Osteocyte (in vitro differentiated cells): ENCODE measurements at regions not wholly inside any gene's neighbourhood (a gene's known extent, or its start where the extent isn't known, plus 50 kb on each side); places are given as distances from the start of the nearest gene placed in this dataset.
"Not testable (repeated sequence)": the region's sequence is repeated elsewhere in the genome, so short reads cannot be mapped to it uniquely, and the experiment has no call there.

Source experiments
- DNase-seq: peaks from one replicate; pipeline ENCODE4 v3.0.0; 2021; ENCODE audit warnings: mixed read lengths; ENCODE audit not compliant: unreplicated experiment; ENCODE audit errors: extremely low spot score
- H3K27ac Mint-ChIP-seq: one replicate; pipeline ENCODE4 v1.8.0; 2021; ENCODE audit warnings: mild to moderate bottlenecking, mixed read lengths; ENCODE audit not compliant: unreplicated experiment
- H3K27me3 Mint-ChIP-seq: one replicate; pipeline ENCODE4 v1.8.0; 2021; ENCODE audit warnings: mixed read lengths; ENCODE audit not compliant: unreplicated experiment
- H3K36me3 Mint-ChIP-seq: one replicate; pipeline ENCODE4 v1.8.0; 2021; ENCODE audit warnings: mixed read lengths; ENCODE audit not compliant: unreplicated experiment
- H3K4me1 Mint-ChIP-seq: one replicate; pipeline ENCODE4 v1.8.0; 2021; ENCODE audit warnings: mixed read lengths; ENCODE audit not compliant: unreplicated experiment
- H3K4me3 Mint-ChIP-seq: one replicate; pipeline ENCODE4 v1.8.0; 2021; ENCODE audit warnings: mild to moderate bottlenecking, moderate library complexity, mixed read lengths; ENCODE audit not compliant: unreplicated experiment
- H3K9me3 Mint-ChIP-seq: one replicate; pipeline ENCODE4 v1.8.0; 2021; ENCODE audit warnings: mixed read lengths; ENCODE audit not compliant: unreplicated experiment
- CTCF ChIP-seq: fragments of 200-600 bp; sonication (generic); IDR thresholded peaks from 2 replicates; pipeline ENCODE4 v1.5.0; 2021; ENCODE audit warnings: antibody characterized with exemption, mild to moderate bottlenecking, moderate library complexity

- H3K27me3 Mint-ChIP-seq, H3K9me3 Mint-ChIP-seq: not testable (repeated sequence)
- peak overlapping the region; percentile 10 for H3K4me3 Mint-ChIP-seq
Measured at GRCh38 chr1:223991297-223991857, 122.5 kb upstream of the FBXO28 start.

GRCh38 chr1:223961985-223962384, 116.2 kb upstream of the TP53BP2 start:
- not testable (repeated sequence) for DNase-seq

More at GRCh38 chr1:223991297-223991857, 122.5 kb upstream of the FBXO28 start:
- not testable (repeated sequence) for H3K27ac Mint-ChIP-seq, H3K36me3 Mint-ChIP-seq, DNase-seq, H3K4me1 Mint-ChIP-seq

GRCh38 chr1:223952801-223953200, 107.1 kb upstream of the TP53BP2 start:
- H3K4me3 Mint-ChIP-seq, H3K27me3 Mint-ChIP-seq, DNase-seq: not testable (repeated sequence)

More at GRCh38 chr1:223961985-223962384, 116.2 kb upstream of the TP53BP2 start:
- H3K27me3 Mint-ChIP-seq, H3K4me3 Mint-ChIP-seq, H3K27ac Mint-ChIP-seq, H3K4me1 Mint-ChIP-seq, H3K9me3 Mint-ChIP-seq, H3K36me3 Mint-ChIP-seq: not testable (repeated sequence)

GRCh38 chr1:223951551-223951950, 105.8 kb upstream of the TP53BP2 start:
- not testable (repeated sequence) for H3K27ac Mint-ChIP-seq, H3K4me1 Mint-ChIP-seq

More at GRCh38 chr1:223952801-223953200, 107.1 kb upstream of the TP53BP2 start:
- H3K27ac Mint-ChIP-seq, H3K9me3 Mint-ChIP-seq, H3K4me1 Mint-ChIP-seq, H3K36me3 Mint-ChIP-seq: not testable (repeated sequence)

GRCh38 chr1:223949944-223950343, 104.2 kb upstream of the TP53BP2 start:
- not testable (repeated sequence) for H3K4me1 Mint-ChIP-seq, H3K27ac Mint-ChIP-seq, H3K4me3 Mint-ChIP-seq, H3K27me3 Mint-ChIP-seq, H3K36me3 Mint-ChIP-seq, H3K9me3 Mint-ChIP-seq, DNase-seq

More at GRCh38 chr1:223951551-223951950, 105.8 kb upstream of the TP53BP2 start:
- H3K4me3 Mint-ChIP-seq, H3K36me3 Mint-ChIP-seq, H3K27me3 Mint-ChIP-seq, H3K9me3 Mint-ChIP-seq, DNase-seq: not testable (repeated sequence)

- H3K4me1 Mint-ChIP-seq, H3K27ac Mint-ChIP-seq, H3K9me3 Mint-ChIP-seq, DNase-seq, H3K4me3 Mint-ChIP-seq, H3K36me3 Mint-ChIP-seq, H3K27me3 Mint-ChIP-seq: not testable (repeated sequence)
Measured at GRCh38 chr1:223948041-223948440, 102.3 kb upstream of the TP53BP2 start.

- H3K4me3 Mint-ChIP-seq, H3K36me3 Mint-ChIP-seq, H3K4me1 Mint-ChIP-seq, DNase-seq, H3K27ac Mint-ChIP-seq, H3K27me3 Mint-ChIP-seq, H3K9me3 Mint-ChIP-seq: not testable (repeated sequence)
Measured at GRCh38 chr1:223936592-223936991, 90.8 kb upstream of the TP53BP2 start.

- not testable (repeated sequence) for H3K9me3 Mint-ChIP-seq, H3K4me1 Mint-ChIP-seq, H3K27me3 Mint-ChIP-seq, DNase-seq, H3K27ac Mint-ChIP-seq, H3K4me3 Mint-ChIP-seq, H3K36me3 Mint-ChIP-seq
Measured at GRCh38 chr1:223931476-223931875, 85.7 kb upstream of the TP53BP2 start.

- H3K27ac Mint-ChIP-seq, H3K9me3 Mint-ChIP-seq, H3K4me1 Mint-ChIP-seq, H3K4me3 Mint-ChIP-seq, H3K36me3 Mint-ChIP-seq, DNase-seq, H3K27me3 Mint-ChIP-seq: not testable (repeated sequence)
- peak; percentile 35 for TF ChIP-seq CTCF
Measured at GRCh38 chr1:223920805-223921204, 75.1 kb upstream of the TP53BP2 start.

GRCh38 chr1:223915476-223915875, 69.7 kb upstream of the TP53BP2 start:
- not testable (repeated sequence) for H3K9me3 Mint-ChIP-seq, H3K4me3 Mint-ChIP-seq, H3K27ac Mint-ChIP-seq, DNase-seq, H3K36me3 Mint-ChIP-seq, H3K27me3 Mint-ChIP-seq, H3K4me1 Mint-ChIP-seq

- not testable (repeated sequence) for H3K9me3 Mint-ChIP-seq, H3K4me1 Mint-ChIP-seq, H3K27ac Mint-ChIP-seq, H3K4me3 Mint-ChIP-seq, H3K36me3 Mint-ChIP-seq, DNase-seq, H3K27me3 Mint-ChIP-seq
Measured at GRCh38 chr1:223913715-223914114, 68.0 kb upstream of the TP53BP2 start.
